Activated T-cell treated with anti-CD3 and anti-CD28 coated beads for 24 hours (primary cell): ENCODE measurements at regions not wholly inside any gene's neighbourhood (a gene's known extent, or its start where the extent isn't known, plus 50 kb on each side); places are given as distances from the start of the nearest gene placed in this dataset.

Source experiments
- DNase-seq: peaks from one replicate; pipeline ENCODE4 v3.0.0-alpha.2; 2020; ENCODE audit warnings: low read depth

- no peak for DNase-seq
These were observed 225.9 kb upstream of the TMEM72 start for GRCh38 chr10:44685220-44685619.

GRCh38 chr10:44685747-44686146 is 225.4 kb upstream of the TMEM72 start:
- no peak for DNase-seq

- DNase-seq = no peak
These were observed 221.8 kb upstream of the TMEM72 start for GRCh38 chr10:44689368-44689767.

- no peak for DNase-seq
These were observed 214.6 kb upstream of the TMEM72 start for GRCh38 chr10:44696496-44696895.

- no peak for DNase-seq
These were observed 214.0 kb upstream of the TMEM72 start for GRCh38 chr10:44697116-44697515.

- DNase-seq = no peak
These were observed 208.6 kb upstream of the TMEM72 start for GRCh38 chr10:44702531-44702930.

- no peak for DNase-seq
These were observed 207.6 kb upstream of the TMEM72 start for GRCh38 chr10:44703241-44704155.

GRCh38 chr10:44704616-44705015 is 206.5 kb upstream of the TMEM72 start:
- DNase-seq = no peak

- DNase-seq = no peak
These were observed 204.4 kb upstream of the TMEM72 start for GRCh38 chr10:44706745-44707144.

GRCh38 chr10:44713307-44713706 is 197.8 kb upstream of the TMEM72 start:
- DNase-seq = no peak

- no peak for DNase-seq
These were observed 196.7 kb upstream of the TMEM72 start for GRCh38 chr10:44714451-44714850.

- no peak for DNase-seq
These were observed 196.0 kb upstream of the TMEM72 start for GRCh38 chr10:44715136-44715535.

GRCh38 chr10:44716470-44717015 is 194.6 kb upstream of the TMEM72 start:
- DNase-seq = no peak

- no peak for DNase-seq
These were observed 188.1 kb upstream of the TMEM72 start for GRCh38 chr10:44723082-44723481.

- no peak for DNase-seq
These were observed 187.4 kb upstream of the TMEM72 start for GRCh38 chr10:44723619-44724325.

GRCh38 chr10:44724415-44725174 is 186.5 kb upstream of the TMEM72 start:
- DNase-seq = no peak

- DNase-seq = no peak
These were observed 185.7 kb upstream of the TMEM72 start for GRCh38 chr10:44725404-44725803.

- DNase-seq = no peak
These were observed 179.9 kb upstream of the TMEM72 start for GRCh38 chr10:44731283-44731682.

GRCh38 chr10:44733501-44734488 is 177.3 kb upstream of the TMEM72 start:
- DNase-seq = no peak

GRCh38 chr10:44742248-44742647 is 168.9 kb upstream of the TMEM72 start:
- DNase-seq = no peak

GRCh38 chr10:44743535-44743934 is 167.6 kb upstream of the TMEM72 start:
- DNase-seq = no peak
